ENCODE measurements at regions not wholly inside any gene's neighbourhood (a gene's known extent, or its start where the extent isn't known, plus 50 kb on each side); places are given as distances from the start of the nearest gene placed in this dataset.

DNA sequence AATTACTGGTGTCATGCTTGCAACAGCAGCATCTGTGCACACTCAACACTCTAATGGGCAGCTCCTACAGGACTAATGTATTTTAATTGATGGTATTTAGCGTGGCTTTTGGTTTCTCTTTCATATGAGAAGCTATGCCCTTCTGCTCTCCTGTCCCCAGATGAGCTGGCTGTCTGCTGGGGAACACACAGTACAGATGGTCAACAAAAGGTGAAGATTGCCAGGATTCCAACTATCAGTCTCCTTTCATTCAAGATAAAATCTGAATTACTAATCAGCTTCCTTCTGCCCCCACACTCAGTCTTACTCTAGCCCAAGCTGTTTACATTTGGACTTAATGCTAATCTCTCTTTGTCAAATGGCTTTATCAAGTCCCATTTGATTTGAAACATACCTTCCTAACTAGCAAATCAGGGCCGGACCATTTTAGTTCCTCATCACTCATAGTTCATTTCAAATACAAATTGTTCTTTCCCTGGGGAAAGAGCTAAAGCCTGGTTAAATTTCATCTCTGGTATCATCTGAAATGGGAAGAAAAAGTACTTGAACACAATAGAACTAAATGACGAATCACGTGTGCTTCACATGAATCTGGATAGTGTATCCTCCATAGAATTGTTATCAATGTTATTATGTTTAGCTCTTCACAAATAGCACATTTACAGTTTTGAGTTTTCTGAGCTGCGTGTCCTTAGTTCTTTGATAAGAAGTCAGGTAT, 988.0 kb downstream of the PCDH17 start (continued):
- TF ChIP-seq CREB5 (CRISPR knock-in tag; IDR thresholded peaks at IDR 0.05; ENCODE audit: low read depth): no peak
- TF ChIP-seq CSDC2 (CRISPR knock-in tag; IDR thresholded peaks at IDR 0.05): no peak
- TF ChIP-seq, protein P1, sequence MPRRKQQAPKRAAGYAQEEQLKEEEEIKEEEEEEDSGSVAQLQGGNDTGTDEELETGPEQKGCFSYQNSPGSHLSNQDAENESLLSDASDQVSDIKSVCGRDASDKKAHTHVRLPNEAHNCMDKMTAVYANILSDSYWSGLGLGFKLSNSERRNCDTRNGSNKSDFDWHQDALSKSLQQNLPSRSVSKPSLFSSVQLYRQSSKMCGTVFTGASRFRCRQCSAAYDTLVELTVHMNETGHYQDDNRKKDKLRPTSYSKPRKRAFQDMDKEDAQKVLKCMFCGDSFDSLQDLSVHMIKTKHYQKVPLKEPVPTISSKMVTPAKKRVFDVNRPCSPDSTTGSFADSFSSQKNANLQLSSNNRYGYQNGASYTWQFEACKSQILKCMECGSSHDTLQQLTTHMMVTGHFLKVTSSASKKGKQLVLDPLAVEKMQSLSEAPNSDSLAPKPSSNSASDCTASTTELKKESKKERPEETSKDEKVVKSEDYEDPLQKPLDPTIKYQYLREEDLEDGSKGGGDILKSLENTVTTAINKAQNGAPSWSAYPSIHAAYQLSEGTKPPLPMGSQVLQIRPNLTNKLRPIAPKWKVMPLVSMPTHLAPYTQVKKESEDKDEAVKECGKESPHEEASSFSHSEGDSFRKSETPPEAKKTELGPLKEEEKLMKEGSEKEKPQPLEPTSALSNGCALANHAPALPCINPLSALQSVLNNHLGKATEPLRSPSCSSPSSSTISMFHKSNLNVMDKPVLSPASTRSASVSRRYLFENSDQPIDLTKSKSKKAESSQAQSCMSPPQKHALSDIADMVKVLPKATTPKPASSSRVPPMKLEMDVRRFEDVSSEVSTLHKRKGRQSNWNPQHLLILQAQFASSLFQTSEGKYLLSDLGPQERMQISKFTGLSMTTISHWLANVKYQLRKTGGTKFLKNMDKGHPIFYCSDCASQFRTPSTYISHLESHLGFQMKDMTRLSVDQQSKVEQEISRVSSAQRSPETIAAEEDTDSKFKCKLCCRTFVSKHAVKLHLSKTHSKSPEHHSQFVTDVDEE (CRISPR knock-in tag; IDR thresholded peaks at IDR 0.05): peak; percentile 94
- TF ChIP-seq TCF4 (CRISPR knock-in tag; IDR thresholded peaks at IDR 0.05; ENCODE audit: borderline replicate concordance): peak; percentile 92
- TF ChIP-seq ISL1 (CRISPR knock-in tag; IDR thresholded peaks at IDR 0.05): peak; percentile 73
- TF ChIP-seq ZFP3 (CRISPR knock-in tag; IDR thresholded peaks at IDR 0.05): no peak
- 0 out of 2 replicates have a peak, but pooled peaks have one; percentile 25 for TF ChIP-seq ZNF8 (CRISPR knock-in tag; IDR thresholded peaks at IDR 0.05)
- no peak for TF ChIP-seq ZFP30 (CRISPR knock-in tag; IDR thresholded peaks at IDR 0.05)
- TF ChIP-seq PPARA (CRISPR knock-in tag; IDR thresholded peaks at IDR 0.05; ENCODE audit: borderline replicate concordance): no peak
- 0 out of 2 replicates have a peak, but pooled peaks have one; percentile 21 for TF ChIP-seq ZNF70 (CRISPR knock-in tag; IDR thresholded peaks at IDR 0.05)
- no peak for TF ChIP-seq SNAI2 (CRISPR knock-in tag; IDR thresholded peaks at IDR 0.05)
- TF ChIP-seq RARB (CRISPR knock-in tag; IDR thresholded peaks at IDR 0.05): no peak
- no peak for TF ChIP-seq OSR1 (CRISPR knock-in tag; IDR thresholded peaks at IDR 0.05)
- TF ChIP-seq ZNF565 (CRISPR knock-in tag; conservative IDR thresholded peaks at IDR 0.05; ENCODE audit: low read depth): no peak

- TF ChIP-seq ZFP30 (CRISPR knock-in tag; IDR thresholded peaks at IDR 0.05) (no peak), CSRNP3 (CRISPR knock-in tag; IDR thresholded peaks at IDR 0.05) (no peak), GLIS3 (CRISPR knock-in tag; IDR thresholded peaks at IDR 0.05) (no peak), PPARA (CRISPR knock-in tag; IDR thresholded peaks at IDR 0.05; ENCODE audit: borderline replicate concordance) (no peak), CREB5 (CRISPR knock-in tag; IDR thresholded peaks at IDR 0.05; ENCODE audit: low read depth) (no peak), ARNTL (CRISPR knock-in tag; IDR thresholded peaks at IDR 0.05; ENCODE audit: borderline replicate concordance, low read depth) (no peak), TOX (CRISPR knock-in tag; IDR thresholded peaks at IDR 0.05; ENCODE audit: borderline replicate concordance) (no peak), OSR1 (CRISPR knock-in tag; IDR thresholded peaks at IDR 0.05) (no peak), ZFP3 (CRISPR knock-in tag; IDR thresholded peaks at IDR 0.05) (no peak), RARB (CRISPR knock-in tag; IDR thresholded peaks at IDR 0.05) (no peak), SNAI2 (CRISPR knock-in tag; IDR thresholded peaks at IDR 0.05) (no peak), ZNF70 (CRISPR knock-in tag; IDR thresholded peaks at IDR 0.05) (no peak), BACH2 (CRISPR knock-in tag; IDR thresholded peaks at IDR 0.05; ENCODE audit: borderline replicate concordance) (no peak), TCF4 (CRISPR knock-in tag; IDR thresholded peaks at IDR 0.05; ENCODE audit: borderline replicate concordance) (no peak), ZNF8 (CRISPR knock-in tag; IDR thresholded peaks at IDR 0.05) (no peak), CSDC2 (CRISPR knock-in tag; IDR thresholded peaks at IDR 0.05) (no peak), ZNF565 (CRISPR knock-in tag; conservative IDR thresholded peaks at IDR 0.05; ENCODE audit: low read depth) (no peak)
- TF ChIP-seq, protein P2, sequence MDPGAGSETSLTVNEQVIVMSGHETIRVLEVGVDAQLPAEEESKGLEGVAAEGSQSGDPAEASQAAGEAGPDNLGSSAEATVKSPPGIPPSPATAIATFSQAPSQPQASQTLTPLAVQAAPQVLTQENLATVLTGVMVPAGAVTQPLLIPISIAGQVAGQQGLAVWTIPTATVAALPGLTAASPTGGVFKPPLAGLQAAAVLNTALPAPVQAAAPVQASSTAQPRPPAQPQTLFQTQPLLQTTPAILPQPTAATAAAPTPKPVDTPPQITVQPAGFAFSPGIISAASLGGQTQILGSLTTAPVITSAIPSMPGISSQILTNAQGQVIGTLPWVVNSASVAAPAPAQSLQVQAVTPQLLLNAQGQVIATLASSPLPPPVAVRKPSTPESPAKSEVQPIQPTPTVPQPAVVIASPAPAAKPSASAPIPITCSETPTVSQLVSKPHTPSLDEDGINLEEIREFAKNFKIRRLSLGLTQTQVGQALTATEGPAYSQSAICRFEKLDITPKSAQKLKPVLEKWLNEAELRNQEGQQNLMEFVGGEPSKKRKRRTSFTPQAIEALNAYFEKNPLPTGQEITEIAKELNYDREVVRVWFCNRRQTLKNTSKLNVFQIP (CRISPR knock-in tag; IDR thresholded peaks at IDR 0.05; ENCODE audit: borderline replicate concordance, low read depth): no peak
- TF ChIP-seq, protein P1 (CRISPR knock-in tag; IDR thresholded peaks at IDR 0.05): no peak
- ATAC-seq: no peak
These were observed 988.6 kb downstream of the PCDH17 start for GRCh38 chr13:58620176-58620575.

Data from SK-N-SH treated with all-trans-retinoic acid at 6 μM for 48 hours (cell line).